A673 (cell line): ENCODE measurements at regions not wholly inside any gene's neighbourhood (a gene's known extent, or its start where the extent isn't known, plus 50 kb on each side); places are given as distances from the start of the nearest gene placed in this dataset.

Source experiments
- BruUV-seq: library from RNA; stranded (reverse); fragments of 400-500 nt; replicated peaks from 2 replicates; lab custom pipeline; 2021; lab: Mats Ljungman, UMichigan
- CTCF ChIA-PET: fragments of 300-600 bp; sonication (Branson Sonifier 250); formaldehyde crosslinking; loops from one replicate; lab custom pipeline; 2022; ENCODE audit warnings: antibody characterized with exemption; lab: Charles Lee
- POLR2A ChIA-PET: fragments of 300-600 bp; sonication (Branson Sonifier 250); formaldehyde crosslinking; loops from one replicate; lab custom pipeline; 2022; ENCODE audit warnings: antibody characterized with exemption; ENCODE audit not compliant: low non-redundant PET; lab: Charles Lee
- DNase-seq: peaks from one replicate; pipeline ENCODE4 v3.0.0-alpha.2; 2015; ENCODE audit warnings: low spot score
- H3K27ac ChIP-seq: fragments of 200-600 bp; sonication (generic); 2 replicates; pipeline ENCODE4 v1.5.1; 2016; ENCODE audit warnings: mixed run types, low read depth, mild to moderate bottlenecking, mixed read lengths, antibody characterized with exemption, low read length; ENCODE audit not compliant: poor library complexity, severe bottlenecking
- H3K27me3 ChIP-seq: fragments of 200-600 bp; sonication (generic); replicated peaks from 2 replicates; pipeline ENCODE4 v1.6.1; 2017; ENCODE audit warnings: mixed run types, low read depth, mild to moderate bottlenecking, mixed read lengths, antibody characterized with exemption, low read length; ENCODE audit not compliant: insufficient read depth, poor library complexity
- H3K36me3 ChIP-seq: fragments of 200-600 bp; sonication (generic); 2 replicates; pipeline ENCODE4 v1.6.1; 2016; ENCODE audit warnings: mixed run types, mild to moderate bottlenecking, mixed read lengths, antibody characterized with exemption, low read length; ENCODE audit not compliant: insufficient read depth, poor library complexity, severe bottlenecking
- H3K4me1 ChIP-seq: fragments of 200-600 bp; sonication (generic); 2 replicates; pipeline ENCODE4 v1.6.1; 2017; ENCODE audit warnings: mixed run types, mild to moderate bottlenecking, mixed read lengths, antibody characterized with exemption, low read length; ENCODE audit not compliant: insufficient read depth, poor library complexity, severe bottlenecking
- H3K4me3 ChIP-seq: fragments of 200-600 bp; sonication (generic); 2 replicates; pipeline ENCODE4 v1.5.1; 2016; ENCODE audit warnings: low read depth, mixed run types, mild to moderate bottlenecking, mixed read lengths, low read length; ENCODE audit not compliant: poor library complexity, severe bottlenecking
- H3K9me3 ChIP-seq: fragments of 200-600 bp; sonication (generic); 2 replicates; pipeline ENCODE4 v1.6.1; 2016; ENCODE audit warnings: mixed run types, low read depth, mild to moderate bottlenecking, mixed read lengths, antibody characterized with exemption, low read length; ENCODE audit not compliant: poor library complexity, severe bottlenecking
- EZH2 ChIP-seq: fragments of 200-600 bp; sonication (generic); IDR thresholded peaks from 2 replicates; pipeline ENCODE4 v1.6.1; 2017; ENCODE audit warnings: borderline replicate concordance, low read depth, mild to moderate bottlenecking, mixed read lengths, antibody characterized with exemption, low read length; ENCODE audit not compliant: poor library complexity, severe bottlenecking
- intact Hi-C: fragments of 100-400 bp; cut with micrococcal nuclease; formaldehyde crosslinking; loops from one replicate; pipeline ENCODE4 v1.10.0; 2022; ENCODE audit not compliant: unreplicated experiment
- TF ChIP-seq, protein P1 (sequence below): fragments of 300-800, 200-600 bp; sonication (generic); conservative IDR thresholded peaks from 2 replicates; pipeline ENCODE4 v1.5.1; 2017; ENCODE audit warnings: low read depth, mild to moderate bottlenecking, antibody characterized with exemption, low read length, moderate library complexity, mixed read lengths

DNA sequence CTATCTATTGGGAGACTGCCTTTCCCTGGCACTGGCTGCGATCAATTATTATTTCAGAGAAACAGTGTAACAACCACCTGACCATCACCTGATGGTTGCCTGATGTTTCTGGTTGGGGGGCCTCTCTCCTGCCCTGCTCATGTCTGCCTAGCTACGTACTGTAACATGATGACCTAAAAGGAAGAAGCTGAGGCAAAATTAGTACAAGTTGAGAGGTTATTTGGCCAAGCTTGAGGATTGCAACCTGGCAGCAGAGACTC is 58.3 kb downstream of the OLFML3 start:
- ChIA-PET POLR2A (no interaction called here), CTCF (no interaction called here)
- TF ChIP-seq, protein P1, sequence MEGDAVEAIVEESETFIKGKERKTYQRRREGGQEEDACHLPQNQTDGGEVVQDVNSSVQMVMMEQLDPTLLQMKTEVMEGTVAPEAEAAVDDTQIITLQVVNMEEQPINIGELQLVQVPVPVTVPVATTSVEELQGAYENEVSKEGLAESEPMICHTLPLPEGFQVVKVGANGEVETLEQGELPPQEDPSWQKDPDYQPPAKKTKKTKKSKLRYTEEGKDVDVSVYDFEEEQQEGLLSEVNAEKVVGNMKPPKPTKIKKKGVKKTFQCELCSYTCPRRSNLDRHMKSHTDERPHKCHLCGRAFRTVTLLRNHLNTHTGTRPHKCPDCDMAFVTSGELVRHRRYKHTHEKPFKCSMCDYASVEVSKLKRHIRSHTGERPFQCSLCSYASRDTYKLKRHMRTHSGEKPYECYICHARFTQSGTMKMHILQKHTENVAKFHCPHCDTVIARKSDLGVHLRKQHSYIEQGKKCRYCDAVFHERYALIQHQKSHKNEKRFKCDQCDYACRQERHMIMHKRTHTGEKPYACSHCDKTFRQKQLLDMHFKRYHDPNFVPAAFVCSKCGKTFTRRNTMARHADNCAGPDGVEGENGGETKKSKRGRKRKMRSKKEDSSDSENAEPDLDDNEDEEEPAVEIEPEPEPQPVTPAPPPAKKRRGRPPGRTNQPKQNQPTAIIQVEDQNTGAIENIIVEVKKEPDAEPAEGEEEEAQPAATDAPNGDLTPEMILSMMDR, result no peak
- TF ChIP-seq EZH2, result no peak
- intact Hi-C loops, result no loop called here
- Histone ChIP-seq H3K9me3 (no peaks in the 10 kb centered on the region), H3K27ac (no peak overlapping the region), H3K4me1 (no peaks in the 10 kb centered on the region), H3K27me3 (no peaks in the 10 kb centered on the region), H3K4me3 (no peak overlapping the region), H3K36me3 (no peaks in the 10 kb centered on the region)
- no TSS peak for BruUV-seq
- no peak for DNase-seq

DNA sequence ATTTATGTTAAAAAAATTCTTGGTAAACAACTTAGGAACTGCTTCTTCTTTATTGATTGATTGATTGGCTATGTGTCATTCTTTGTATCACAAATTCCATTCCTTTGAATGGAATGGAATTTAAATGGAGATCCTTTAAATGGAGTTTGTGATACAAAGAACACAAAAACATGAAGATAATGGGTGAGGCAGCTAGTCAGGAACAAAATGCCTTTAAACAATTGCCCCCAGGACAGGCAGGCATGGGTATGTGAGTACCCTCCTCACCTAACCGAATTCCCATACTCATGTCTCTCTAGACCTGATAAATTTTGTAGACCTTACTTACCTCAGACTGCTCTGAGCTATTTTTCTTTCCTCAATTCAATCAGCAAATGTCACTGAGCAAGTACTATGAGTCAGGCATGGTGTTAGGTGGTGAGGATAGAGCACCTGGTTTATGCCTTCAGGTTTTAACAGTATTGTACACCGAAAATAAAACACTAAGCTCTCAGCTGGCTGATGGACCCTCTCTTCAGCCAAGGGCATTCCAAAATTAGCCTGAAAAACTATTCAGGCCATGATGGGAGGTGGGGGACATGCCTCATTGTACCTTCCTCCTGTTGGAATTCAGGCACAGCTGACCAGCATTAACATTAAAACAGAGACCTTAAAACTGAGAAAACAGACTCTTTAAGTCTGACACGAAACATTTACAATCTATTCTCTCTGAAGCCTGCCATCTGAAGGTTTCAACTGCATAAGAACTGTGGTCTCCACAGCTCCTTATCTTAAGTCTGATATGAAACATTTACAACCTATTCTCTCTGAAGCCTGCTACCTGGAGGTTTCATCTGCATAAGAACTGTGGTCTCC is 58.9 kb downstream of the OLFML3 start:
- Histone ChIP-seq H3K36me3 (no peaks in the 10 kb centered on the region), H3K27me3 (no peaks in the 10 kb centered on the region), H3K4me3 (no peak overlapping the region), H3K9me3 (no peaks in the 10 kb centered on the region), H3K27ac (no peak overlapping the region), H3K4me1 (no peaks in the 10 kb centered on the region)
- DNase-seq, result no peak
- intact Hi-C loops, result no loop called here
- ChIA-PET CTCF (no interaction called here), POLR2A (no interaction called here)
- BruUV-seq, result no TSS peak
- TF ChIP-seq, protein P1, result no peak
- no peak for TF ChIP-seq EZH2
